KMS-11 (cell line): ENCODE measurements at regions not wholly inside any gene's neighbourhood (a gene's known extent, or its start where the extent isn't known, plus 50 kb on each side); places are given as distances from the start of the nearest gene placed in this dataset.

ENCODE experiments used
- H2AFZ ChIP-seq: fragments of 200-600 bp; sonication (generic); 2 replicates; pipeline ENCODE4 v1.6.1; 2016; ENCODE audit warnings: antibody characterized with exemption, mixed run types, low read depth
- H3K27ac ChIP-seq: fragments of 200-600 bp; sonication (generic); 2 replicates; pipeline ENCODE4 v1.6.1; 2016; ENCODE audit warnings: mild to moderate bottlenecking, mixed run types
- H3K27me3 ChIP-seq: fragments of 200-600 bp; sonication (generic); 2 replicates; pipeline ENCODE4 v1.6.1; 2017; ENCODE audit warnings: mild to moderate bottlenecking, low read depth, mixed run types, moderate library complexity; ENCODE audit not compliant: insufficient read depth
- H3K36me3 ChIP-seq: fragments of 200-600 bp; sonication (generic); 2 replicates; pipeline ENCODE4 v1.6.1; 2017; ENCODE audit warnings: mild to moderate bottlenecking, mixed run types; ENCODE audit not compliant: insufficient read depth
- H3K4me1 ChIP-seq: fragments of 200-600 bp; sonication (generic); 2 replicates; pipeline ENCODE4 v1.6.1; 2016; ENCODE audit warnings: mild to moderate bottlenecking, low read depth, mixed run types; ENCODE audit not compliant: poor library complexity, severe bottlenecking
- H3K4me2 ChIP-seq: fragments of 200-600 bp; sonication (generic); 2 replicates; pipeline ENCODE4 v1.7.0; 2016; ENCODE audit warnings: mild to moderate bottlenecking, mixed run types
- H3K4me3 ChIP-seq: fragments of 200-600 bp; sonication (generic); IDR thresholded peaks from 2 replicates; pipeline ENCODE4 v1.6.1; 2017; ENCODE audit warnings: low read depth, low read length, mixed read lengths; ENCODE audit not compliant: insufficient read depth
- H3K79me2 ChIP-seq: fragments of 200-600 bp; sonication (generic); 2 replicates; pipeline ENCODE4 v1.6.1; 2016; ENCODE audit warnings: low read depth, mixed run types; ENCODE audit not compliant: insufficient read depth
- H3K9ac ChIP-seq: fragments of 200-600 bp; sonication (generic); 2 replicates; pipeline ENCODE4 v1.6.1; 2016; ENCODE audit warnings: mild to moderate bottlenecking, mixed run types
- H4K20me1 ChIP-seq: fragments of 200-600 bp; sonication (generic); 2 replicates; pipeline ENCODE4 v1.6.1; 2016; ENCODE audit warnings: mild to moderate bottlenecking, mixed run types; ENCODE audit not compliant: insufficient read depth
- TF ChIP-seq, protein P1 (sequence below): fragments of 200-600 bp; sonication (generic); conservative IDR thresholded peaks from 2 replicates; pipeline ENCODE4 v1.6.1; 2017; ENCODE audit warnings: low read depth, mild to moderate bottlenecking, antibody characterized with exemption, low read length, moderate library complexity, mixed read lengths

DNA sequence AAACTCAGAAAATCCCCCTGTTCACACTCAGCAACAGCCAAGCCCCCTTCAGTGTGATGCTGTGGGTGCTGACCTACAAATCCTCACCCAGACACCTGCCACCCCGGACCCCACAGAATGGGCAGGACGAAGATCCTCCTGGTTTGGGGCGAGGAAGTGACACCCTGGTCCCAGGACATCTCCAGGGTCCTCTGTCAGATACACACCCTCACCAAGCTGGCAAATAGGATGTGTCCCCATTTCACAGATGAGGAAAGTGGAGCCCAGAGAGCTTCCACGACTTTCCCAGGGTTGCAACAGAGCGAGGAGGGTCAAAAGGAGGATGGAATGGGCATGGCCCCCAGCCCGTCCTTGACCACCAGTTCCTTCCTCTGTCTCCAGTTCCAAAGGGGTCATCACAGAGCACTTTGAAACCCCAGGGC, 92.0 kb upstream of the AFDN start:
- Histone ChIP-seq H3K27me3 (no peaks in the 10 kb centered on the region), H3K4me3 (no peak overlapping the region), H2AFZ (no peak overlapping the region), H3K27ac (no peak overlapping the region), H3K4me2 (no peak overlapping the region), H3K36me3 (no peaks in the 10 kb centered on the region), H4K20me1 (no peaks in the 10 kb centered on the region), H3K79me2 (no peaks in the 10 kb centered on the region), H3K4me1 (no peaks in the 10 kb centered on the region), H3K9ac (no peak overlapping the region)
- TF ChIP-seq, protein P1, sequence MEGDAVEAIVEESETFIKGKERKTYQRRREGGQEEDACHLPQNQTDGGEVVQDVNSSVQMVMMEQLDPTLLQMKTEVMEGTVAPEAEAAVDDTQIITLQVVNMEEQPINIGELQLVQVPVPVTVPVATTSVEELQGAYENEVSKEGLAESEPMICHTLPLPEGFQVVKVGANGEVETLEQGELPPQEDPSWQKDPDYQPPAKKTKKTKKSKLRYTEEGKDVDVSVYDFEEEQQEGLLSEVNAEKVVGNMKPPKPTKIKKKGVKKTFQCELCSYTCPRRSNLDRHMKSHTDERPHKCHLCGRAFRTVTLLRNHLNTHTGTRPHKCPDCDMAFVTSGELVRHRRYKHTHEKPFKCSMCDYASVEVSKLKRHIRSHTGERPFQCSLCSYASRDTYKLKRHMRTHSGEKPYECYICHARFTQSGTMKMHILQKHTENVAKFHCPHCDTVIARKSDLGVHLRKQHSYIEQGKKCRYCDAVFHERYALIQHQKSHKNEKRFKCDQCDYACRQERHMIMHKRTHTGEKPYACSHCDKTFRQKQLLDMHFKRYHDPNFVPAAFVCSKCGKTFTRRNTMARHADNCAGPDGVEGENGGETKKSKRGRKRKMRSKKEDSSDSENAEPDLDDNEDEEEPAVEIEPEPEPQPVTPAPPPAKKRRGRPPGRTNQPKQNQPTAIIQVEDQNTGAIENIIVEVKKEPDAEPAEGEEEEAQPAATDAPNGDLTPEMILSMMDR: no peak

DNA sequence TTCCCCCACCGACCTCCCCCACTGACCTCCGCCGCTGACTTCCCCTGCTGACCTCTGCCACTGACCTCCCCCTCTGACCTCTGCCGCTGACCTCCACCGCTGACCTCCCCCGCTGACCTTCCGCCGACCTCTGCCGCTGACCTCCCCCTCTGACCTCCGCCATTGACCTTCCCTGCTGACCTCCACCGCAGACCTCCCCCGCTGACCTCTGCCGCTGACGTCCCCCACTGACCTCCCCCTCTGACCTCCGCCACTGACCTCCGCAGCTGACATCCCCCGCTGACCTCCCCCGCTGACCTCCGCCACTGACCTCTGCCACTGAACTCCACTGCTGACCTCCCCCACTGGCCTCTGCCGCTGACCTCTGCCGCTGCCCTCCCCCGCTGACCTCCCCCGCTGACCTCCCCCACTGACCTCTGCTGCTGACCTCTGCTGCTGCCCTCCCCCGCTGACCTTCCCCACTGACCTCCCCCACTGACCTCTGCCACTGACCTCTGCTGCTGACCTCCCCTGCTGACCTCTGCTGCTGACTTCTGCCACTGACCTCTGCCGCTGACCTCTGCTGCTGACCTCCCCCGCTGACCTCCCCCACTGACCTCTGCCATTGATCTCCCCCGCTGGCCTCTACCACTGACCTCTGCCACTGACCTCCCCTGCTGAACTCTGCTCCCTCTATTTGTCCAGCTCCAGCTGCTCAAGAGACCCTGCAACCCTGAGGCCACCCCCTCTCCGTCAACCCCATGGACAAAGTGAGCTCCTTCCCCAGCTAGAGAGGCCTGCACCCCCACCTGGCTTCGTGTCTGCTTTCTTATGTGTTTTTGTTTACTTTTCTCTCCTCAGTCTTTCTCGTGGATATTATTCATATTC, 91.4 kb upstream of the AFDN start:
- TF ChIP-seq, protein P1: no peak
- Histone ChIP-seq H3K27ac (no peak overlapping the region), H3K36me3 (no peaks in the 10 kb centered on the region), H3K9ac (no peak overlapping the region), H4K20me1 (no peaks in the 10 kb centered on the region), H3K27me3 (no peaks in the 10 kb centered on the region), H3K4me3 (no peak overlapping the region), H2AFZ (no peak overlapping the region), H3K79me2 (no peaks in the 10 kb centered on the region), H3K4me1 (no peaks in the 10 kb centered on the region), H3K4me2 (no peak overlapping the region)

DNA sequence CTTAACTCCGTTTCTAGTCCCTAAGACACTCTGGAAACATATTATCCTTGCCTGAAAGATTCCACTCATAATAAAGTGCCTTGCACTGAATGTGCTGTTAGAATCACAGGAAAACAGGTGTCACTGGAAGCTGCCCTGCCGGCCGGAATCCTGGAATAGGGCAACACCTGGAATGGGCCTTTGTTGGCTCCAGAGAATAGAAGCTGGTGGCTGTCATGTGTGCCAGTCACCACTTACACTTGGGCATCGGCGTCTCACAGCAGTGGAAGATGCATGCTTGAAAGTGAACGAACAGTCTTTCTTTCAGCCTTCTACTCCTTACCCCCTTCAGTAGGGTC, 90.8 kb upstream of the AFDN start:
- no peak overlapping the region for H2AFZ ChIP-seq
- H3K4me2 ChIP-seq: no peak overlapping the region
- no peaks in the 10 kb centered on the region for H3K4me1 ChIP-seq
- no peaks in the 10 kb centered on the region for H4K20me1 ChIP-seq
- TF ChIP-seq, protein P1: no peak
- H3K9ac ChIP-seq: no peak overlapping the region
- H3K36me3 ChIP-seq: no peaks in the 10 kb centered on the region
- H3K79me2 ChIP-seq: no peaks in the 10 kb centered on the region
- no peak overlapping the region for H3K27ac ChIP-seq
- H3K4me3 ChIP-seq: no peak overlapping the region
- no peaks in the 10 kb centered on the region for H3K27me3 ChIP-seq

DNA sequence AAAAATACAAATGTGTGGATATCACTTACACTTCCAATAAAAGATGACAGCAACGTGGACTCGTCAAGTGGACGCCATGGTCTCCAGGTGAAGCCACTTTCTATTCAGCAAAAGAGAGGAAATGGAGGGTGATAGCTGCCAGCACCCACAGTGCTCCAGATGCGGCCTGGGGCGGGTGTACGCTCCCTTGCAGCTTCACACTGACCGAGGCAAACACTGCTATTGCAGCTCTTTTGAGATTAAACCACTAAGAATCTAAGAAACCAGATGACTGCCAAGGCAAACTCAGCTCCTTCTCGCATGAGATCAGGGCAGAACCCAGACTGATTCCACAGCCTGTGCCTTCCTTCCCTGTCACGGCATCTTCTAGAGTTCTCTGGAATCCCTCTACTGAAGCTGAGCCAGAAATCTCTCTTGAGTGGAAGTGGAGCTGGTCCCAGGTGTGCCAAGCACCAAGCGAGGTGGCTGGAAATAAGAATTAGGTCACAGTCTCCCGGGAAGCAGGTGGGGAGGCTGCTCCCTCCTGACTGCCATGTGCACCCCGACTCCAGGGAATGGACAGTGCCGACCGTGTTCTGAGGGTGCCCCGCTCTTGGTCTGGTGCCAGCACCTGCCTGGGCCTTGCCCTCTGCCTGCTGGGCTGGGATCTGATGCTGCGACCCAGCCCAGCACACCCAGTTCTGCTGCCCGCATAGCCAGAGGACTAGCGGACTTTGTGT, 90.1 kb upstream of the AFDN start:
- Histone ChIP-seq H3K4me1 (no peaks in the 10 kb centered on the region), H3K36me3 (no peaks in the 10 kb centered on the region), H3K27ac (no peak overlapping the region), H3K9ac (no peak overlapping the region), H3K27me3 (no peaks in the 10 kb centered on the region), H3K4me3 (no peak overlapping the region), H2AFZ (no peak overlapping the region), H3K4me2 (no peak overlapping the region), H3K79me2 (no peaks in the 10 kb centered on the region), H4K20me1 (no peaks in the 10 kb centered on the region)
- TF ChIP-seq, protein P1: no peak
